GM12874 (cell line): ENCODE measurements at regions not wholly inside any gene's neighbourhood (a gene's known extent, or its start where the extent isn't known, plus 50 kb on each side); places are given as distances from the start of the nearest gene placed in this dataset.

Experiments used
- CTCF ChIP-seq: IDR thresholded peaks from 2 replicates; pipeline ENCODE4 v1.5.1; 2011; ENCODE audit warnings: low read depth, mild to moderate bottlenecking, control low read depth, low read length, moderate library complexity; ENCODE audit not compliant: insufficient read depth

- TF ChIP-seq CTCF, result no peak
Observed at GRCh38 chr18:78895207-78896001, 84.2 kb upstream of the SALL3 start.

GRCh38 chr18:78896111-78896905 lies 83.3 kb upstream of the SALL3 start:
- TF ChIP-seq CTCF, result no peak

- TF ChIP-seq CTCF, result no peak
Observed at GRCh38 chr18:78898066-78898465, 81.6 kb upstream of the SALL3 start.

GRCh38 chr18:78898635-78899034 lies 81.0 kb upstream of the SALL3 start:
- no peak for TF ChIP-seq CTCF

- TF ChIP-seq CTCF, result no peak
Observed at GRCh38 chr18:78899241-78899640, 80.4 kb upstream of the SALL3 start.

- no peak for TF ChIP-seq CTCF
Observed at GRCh38 chr18:78900938-78901909, 78.4 kb upstream of the SALL3 start.
